Tongue (tissue), 1 donor: ENCODE measurements at regions not wholly inside any gene's neighbourhood (a gene's known extent, or its start where the extent isn't known, plus 50 kb on each side); places are given as distances from the start of the nearest gene placed in this dataset.
"Not testable (repeated sequence)": the region's sequence is repeated elsewhere in the genome, so short reads cannot be mapped to it uniquely, and the experiment has no call there.

Experiments used
- DNase-seq: peaks from one replicate; pipeline ENCODE4 v3.0.0-alpha.2; 2015

GRCh38 chr3:8313560-8314267, 187.9 kb upstream of the LMCD1 start:
- DNase-seq, result no peak

- not testable (repeated sequence) for DNase-seq
These were observed 186.1 kb upstream of the LMCD1 start for GRCh38 chr3:8315526-8315925.

GRCh38 chr3:8317661-8318649, 183.7 kb upstream of the LMCD1 start:
- DNase-seq, result no peak

GRCh38 chr3:8319935-8320634, 181.5 kb upstream of the LMCD1 start:
- no peak for DNase-seq

GRCh38 chr3:8320711-8321458, 180.7 kb upstream of the LMCD1 start:
- no peak for DNase-seq

GRCh38 chr3:8324747-8325146, 176.9 kb upstream of the LMCD1 start:
- DNase-seq, result no peak

GRCh38 chr3:8325306-8325705, 176.3 kb upstream of the LMCD1 start:
- no peak for DNase-seq

GRCh38 chr3:8325833-8326232, 175.8 kb upstream of the LMCD1 start:
- not testable (repeated sequence) for DNase-seq

- no peak for DNase-seq
These were observed 173.9 kb upstream of the LMCD1 start for GRCh38 chr3:8327739-8328138.

- DNase-seq, result no peak
These were observed 172.7 kb upstream of the LMCD1 start for GRCh38 chr3:8328967-8329366.

- no peak for DNase-seq
These were observed 172.0 kb upstream of the LMCD1 start for GRCh38 chr3:8329598-8329997.

- no peak for DNase-seq
These were observed 165.2 kb upstream of the LMCD1 start for GRCh38 chr3:8336456-8336855.

GRCh38 chr3:8338424-8338823, 163.2 kb upstream of the LMCD1 start:
- no peak for DNase-seq

GRCh38 chr3:8341821-8342247, 159.8 kb upstream of the LMCD1 start:
- DNase-seq, result no peak

GRCh38 chr3:8343058-8343457, 158.6 kb upstream of the LMCD1 start:
- no peak for DNase-seq

- no peak for DNase-seq
These were observed 156.2 kb upstream of the LMCD1 start for GRCh38 chr3:8345398-8345797.

- DNase-seq, result no peak
These were observed 153.5 kb upstream of the LMCD1 start for GRCh38 chr3:8348076-8348475.

GRCh38 chr3:8352475-8352874, 149.1 kb upstream of the LMCD1 start:
- DNase-seq, result no peak

GRCh38 chr3:8353364-8353763, 148.3 kb upstream of the LMCD1 start:
- DNase-seq, result no peak

GRCh38 chr3:8355346-8355745, 146.3 kb upstream of the LMCD1 start:
- DNase-seq, result no peak

GRCh38 chr3:8356066-8356465, 145.6 kb upstream of the LMCD1 start:
- DNase-seq, result not testable (repeated sequence)

GRCh38 chr3:8357859-8358258, 143.8 kb upstream of the LMCD1 start:
- no peak for DNase-seq
